HEK293T (cell line): ENCODE measurements at regions not wholly inside any gene's neighbourhood (a gene's known extent, or its start where the extent isn't known, plus 50 kb on each side); places are given as distances from the start of the nearest gene placed in this dataset.

Experiments used
- BHLHE40 ChIP-seq: fragments of 450-650 bp; IDR thresholded peaks from 2 replicates; pipeline ENCODE4 v1.6.1; 2016; ENCODE audit warnings: mild to moderate bottlenecking, moderate library complexity, borderline replicate concordance
- ELF4 ChIP-seq: fragments of 450-650 bp; IDR thresholded peaks from 2 replicates; pipeline ENCODE4 v1.6.1; 2017; ENCODE audit warnings: antibody characterized with exemption
- FOXA1 ChIP-seq: fragments of 450-650 bp; IDR thresholded peaks from 2 replicates; pipeline ENCODE4 v1.6.1; 2016; ENCODE audit warnings: mild to moderate bottlenecking
- HDGF ChIP-seq: fragments of 450-650 bp; IDR thresholded peaks from 2 replicates; pipeline ENCODE4 v1.6.1; 2017; ENCODE audit warnings: antibody characterized with exemption, borderline replicate concordance
- L3MBTL2 ChIP-seq: fragments of 450-650 bp; conservative IDR thresholded peaks from 2 replicates; pipeline ENCODE4 v1.6.1; 2016; ENCODE audit warnings: mild to moderate bottlenecking
- NFRKB ChIP-seq: fragments of 450-650 bp; IDR thresholded peaks from 2 replicates; pipeline ENCODE4 v1.6.1; 2016; ENCODE audit warnings: mild to moderate bottlenecking, moderate library complexity
- SP1 ChIP-seq: fragments of 450-650 bp; IDR thresholded peaks from 2 replicates; pipeline ENCODE4 v1.6.1; 2017
- SUZ12 ChIP-seq: fragments of 450-650 bp; IDR thresholded peaks from 2 replicates; pipeline ENCODE4 v1.6.1; 2016; ENCODE audit warnings: mild to moderate bottlenecking
- TARDBP ChIP-seq: fragments of 450-650 bp; IDR thresholded peaks from 2 replicates; pipeline ENCODE4 v1.6.1; 2016

DNA sequence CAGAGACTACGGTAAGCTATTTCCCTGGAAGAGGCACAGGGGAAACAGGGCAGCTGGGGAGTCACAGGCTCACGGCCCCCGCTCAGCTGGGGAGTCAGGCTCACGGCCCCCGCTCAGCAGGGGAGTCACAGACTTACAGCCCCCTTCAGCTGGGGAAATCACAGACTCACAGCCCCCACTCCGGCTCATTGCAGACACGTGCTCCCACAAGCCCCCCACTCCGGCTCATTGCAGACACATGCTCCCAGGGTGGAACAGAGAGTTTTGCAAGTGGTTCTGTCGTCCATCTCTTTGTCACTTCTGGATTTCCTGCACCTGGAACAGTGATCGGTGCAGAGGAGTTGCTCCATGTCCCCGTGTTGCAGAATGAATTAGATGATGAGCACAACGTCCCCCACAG lies 405.5 kb downstream of the CDH26 start:
- TF ChIP-seq SP1 (no peak), NFRKB (no peak), BHLHE40 (no peak), FOXA1 (no peak), TARDBP (no peak), ELF4 (no peak), HDGF (no peak), L3MBTL2 (no peak), SUZ12 (no peak)
